GOT3 (cell line): ENCODE measurements at regions not wholly inside any gene's neighbourhood (a gene's known extent, or its start where the extent isn't known, plus 50 kb on each side); places are given as distances from the start of the nearest gene placed in this dataset.
"Not testable (repeated sequence)": the region's sequence is repeated elsewhere in the genome, so short reads cannot be mapped to it uniquely, and the experiment has no call there.

ENCODE experiments used
- DNase-seq: peaks from one replicate; lab custom pipeline; 2025; ENCODE audit warnings: mixed read lengths; lab: John Stamatoyannopoulos, UW

DNA sequence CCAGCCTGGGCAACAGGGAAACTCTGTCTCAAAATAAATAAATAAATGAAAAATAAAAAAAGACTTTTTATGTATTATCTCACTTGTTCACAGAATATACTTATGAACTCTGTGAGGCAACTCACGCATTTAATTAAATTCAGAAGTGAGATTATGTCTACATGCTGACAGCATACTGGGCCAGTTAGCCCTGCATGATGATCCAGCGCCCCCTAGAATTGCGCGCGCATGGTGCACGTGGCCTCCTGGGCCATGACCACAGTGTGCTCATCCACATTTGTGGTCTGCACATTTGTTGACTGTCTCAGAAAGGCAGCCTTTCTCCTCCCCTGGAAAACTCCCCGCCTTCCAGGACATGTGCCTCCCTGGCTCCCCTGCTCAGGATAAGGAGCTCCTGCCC lies 64.8 kb upstream of the METTL9 start:
- not testable (repeated sequence) for DNase-seq

DNA sequence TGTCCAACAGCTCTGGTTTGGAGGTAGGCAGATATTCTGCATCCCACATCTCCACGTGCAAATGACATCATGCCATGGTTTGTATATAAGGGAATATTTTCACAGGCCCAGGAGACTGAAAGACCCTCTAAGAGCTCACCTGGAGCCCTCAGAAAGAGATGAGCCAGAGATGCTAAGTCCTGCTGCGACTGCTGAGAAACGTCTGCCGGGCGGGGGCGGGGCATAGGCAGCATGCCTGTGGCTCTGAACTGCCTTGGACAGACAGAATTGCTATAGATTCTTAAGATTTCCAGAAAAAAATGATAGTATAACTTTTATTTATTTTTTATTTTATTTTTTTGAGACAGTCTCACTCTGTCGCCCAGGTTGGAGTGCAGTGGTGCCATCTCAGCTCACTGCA lies 64.2 kb upstream of the METTL9 start:
- not testable (repeated sequence) for DNase-seq

DNA sequence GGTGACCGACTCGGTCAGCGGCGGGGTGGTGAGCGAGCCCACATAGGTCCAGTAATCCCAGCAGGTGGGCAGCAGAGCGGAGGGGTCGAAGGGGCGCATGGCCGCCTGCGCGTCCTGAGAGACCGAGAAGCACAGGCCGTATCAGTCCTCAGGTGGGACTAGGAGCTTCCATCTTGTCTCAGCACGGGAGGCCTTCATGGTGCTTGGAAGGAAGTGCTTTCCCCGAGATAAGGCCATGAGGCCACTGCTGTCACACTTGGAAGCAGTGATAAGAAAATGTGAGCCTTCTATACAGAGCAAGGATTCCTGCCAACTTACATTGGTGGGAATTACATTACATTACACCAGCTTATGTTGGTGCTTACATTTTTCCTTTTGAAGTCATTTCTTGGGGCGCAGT lies 62.6 kb upstream of the METTL9 start:
- not testable (repeated sequence) for DNase-seq

DNA sequence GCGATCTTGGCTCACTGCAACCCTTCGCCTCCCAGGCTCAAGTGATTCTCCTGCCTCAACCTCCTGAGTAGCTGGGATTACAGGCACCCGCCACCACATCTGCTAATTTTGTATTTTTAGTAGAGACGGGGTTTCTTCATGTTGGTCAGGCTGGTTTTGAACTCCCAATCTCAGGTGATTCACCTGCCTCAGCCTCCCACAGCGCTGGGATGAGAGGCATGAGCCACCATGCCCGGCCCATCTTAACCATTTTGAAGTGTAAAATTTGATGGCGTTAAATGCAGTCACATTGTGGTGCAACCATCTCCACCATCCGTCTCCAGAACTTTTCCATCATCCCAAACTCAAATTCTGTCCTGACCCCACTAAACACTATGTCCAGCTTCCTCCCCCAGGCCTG lies 61.8 kb upstream of the METTL9 start:
- DNase-seq: not testable (repeated sequence)

GRCh38 chr16:21539107-21539618 lies 60.2 kb upstream of the METTL9 start:
- DNase-seq: not testable (repeated sequence)

GRCh38 chr16:21540770-21541433 lies 58.5 kb upstream of the METTL9 start:
- not testable (repeated sequence) for DNase-seq

- not testable (repeated sequence) for DNase-seq
These were observed 57.7 kb upstream of the METTL9 start for GRCh38 chr16:21541611-21542051.

- not testable (repeated sequence) for DNase-seq
These were observed 57.3 kb upstream of the METTL9 start for GRCh38 chr16:21542075-21542474.

DNA sequence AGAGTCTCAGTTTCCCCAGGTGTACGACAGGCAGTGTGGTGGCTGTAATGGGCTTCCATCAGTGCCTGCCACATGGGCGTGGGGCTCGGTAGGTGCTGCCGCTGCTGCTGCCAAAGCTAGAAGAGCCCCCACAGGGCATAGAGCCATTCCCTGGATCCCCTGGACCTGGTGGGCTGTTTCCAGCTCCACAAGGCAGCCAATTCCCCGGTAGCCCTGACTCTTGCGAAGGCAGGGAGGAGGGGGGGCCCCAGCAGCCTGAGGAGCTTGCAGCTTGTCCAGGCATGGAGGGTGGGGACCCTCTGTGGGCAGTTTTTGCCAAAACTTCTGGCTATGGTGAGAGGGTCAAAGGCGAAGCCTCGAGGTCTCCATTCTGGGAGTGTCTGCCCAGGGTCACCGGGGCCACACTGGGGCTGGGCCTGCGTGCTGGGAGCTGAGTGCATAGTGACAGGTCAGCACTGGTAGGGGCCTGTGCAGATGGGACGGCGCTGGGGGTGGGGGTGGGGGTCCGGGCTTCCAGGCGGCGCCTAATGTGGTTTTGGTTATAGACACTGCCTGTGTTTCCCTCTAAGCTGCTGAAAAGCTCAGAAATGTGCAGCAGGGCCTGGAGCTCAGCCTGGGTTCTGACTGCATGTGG lies 56.8 kb upstream of the METTL9 start:
- not testable (repeated sequence) for DNase-seq

- not testable (repeated sequence) for DNase-seq
These were observed 56.1 kb upstream of the METTL9 start for GRCh38 chr16:21543151-21543836.

- DNase-seq: not testable (repeated sequence)
These were observed 53.6 kb upstream of the METTL9 start for GRCh38 chr16:21545664-21546326.

GRCh38 chr16:21549396-21549795 lies 50.0 kb upstream of the METTL9 start:
- DNase-seq: not testable (repeated sequence)
